ENCODE measurements at regions not wholly inside any gene's neighbourhood (a gene's known extent, or its start where the extent isn't known, plus 50 kb on each side); places are given as distances from the start of the nearest gene placed in this dataset.

DNA sequence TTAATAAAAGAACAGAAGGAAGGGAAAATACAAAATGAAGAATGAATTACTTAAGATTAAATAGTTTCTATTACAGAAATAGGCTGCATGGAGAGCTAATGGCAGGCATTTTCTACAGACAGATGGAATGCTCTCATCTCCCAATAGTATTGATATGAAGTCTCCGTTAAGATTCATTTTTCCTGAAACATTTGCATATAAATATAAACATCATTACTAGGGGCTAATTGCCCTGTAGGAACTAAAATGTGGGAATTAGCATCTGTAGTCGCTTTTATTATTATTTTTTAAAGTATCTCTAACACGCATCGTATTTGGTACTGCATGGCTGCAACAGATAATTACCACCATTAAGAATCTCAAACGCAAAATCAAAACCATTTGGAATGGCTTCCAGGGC lies 2275.5 kb downstream of the MAT2B start:
- TF ChIP-seq CTCF (IDR thresholded peaks at IDR 0.05) = no peak
- TF ChIP-seq EZH2 (IDR thresholded peaks at IDR 0.05; ENCODE audit: borderline replicate concordance, insufficient read depth, low read depth, low read length, poor library complexity, severe bottlenecking) = no peak
